ENCODE measurements at regions not wholly inside any gene's neighbourhood (a gene's known extent, or its start where the extent isn't known, plus 50 kb on each side); places are given as distances from the start of the nearest gene placed in this dataset.

DNA sequence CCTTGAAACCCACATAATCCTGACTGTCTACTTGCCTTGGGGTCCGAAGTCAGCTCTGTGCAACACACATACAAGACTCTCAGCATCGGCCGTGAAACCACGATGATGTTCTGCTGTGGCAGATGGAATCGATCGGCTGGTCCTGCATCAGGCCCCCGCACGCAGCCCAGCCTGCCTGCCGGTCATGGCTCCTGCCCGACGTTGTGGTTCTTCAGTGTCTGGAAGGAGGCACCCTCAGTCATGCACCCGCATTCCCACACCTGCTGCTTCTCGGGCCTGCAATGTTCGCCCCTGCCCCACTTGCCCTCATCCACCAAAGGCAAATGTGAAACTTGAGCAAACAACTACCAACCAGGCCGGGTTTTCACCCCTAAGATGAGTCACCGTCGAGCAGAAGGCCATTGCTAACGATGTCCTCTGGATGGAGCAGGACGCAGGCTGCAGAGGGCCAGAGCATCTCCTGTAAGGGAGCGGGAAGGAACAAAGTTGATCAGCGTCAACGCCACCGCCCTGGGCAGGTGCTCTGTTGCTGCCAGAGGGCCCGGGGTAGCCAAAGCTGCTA, 128.9 kb upstream of the PDE10A start:
- TF ChIP-seq, protein P1, sequence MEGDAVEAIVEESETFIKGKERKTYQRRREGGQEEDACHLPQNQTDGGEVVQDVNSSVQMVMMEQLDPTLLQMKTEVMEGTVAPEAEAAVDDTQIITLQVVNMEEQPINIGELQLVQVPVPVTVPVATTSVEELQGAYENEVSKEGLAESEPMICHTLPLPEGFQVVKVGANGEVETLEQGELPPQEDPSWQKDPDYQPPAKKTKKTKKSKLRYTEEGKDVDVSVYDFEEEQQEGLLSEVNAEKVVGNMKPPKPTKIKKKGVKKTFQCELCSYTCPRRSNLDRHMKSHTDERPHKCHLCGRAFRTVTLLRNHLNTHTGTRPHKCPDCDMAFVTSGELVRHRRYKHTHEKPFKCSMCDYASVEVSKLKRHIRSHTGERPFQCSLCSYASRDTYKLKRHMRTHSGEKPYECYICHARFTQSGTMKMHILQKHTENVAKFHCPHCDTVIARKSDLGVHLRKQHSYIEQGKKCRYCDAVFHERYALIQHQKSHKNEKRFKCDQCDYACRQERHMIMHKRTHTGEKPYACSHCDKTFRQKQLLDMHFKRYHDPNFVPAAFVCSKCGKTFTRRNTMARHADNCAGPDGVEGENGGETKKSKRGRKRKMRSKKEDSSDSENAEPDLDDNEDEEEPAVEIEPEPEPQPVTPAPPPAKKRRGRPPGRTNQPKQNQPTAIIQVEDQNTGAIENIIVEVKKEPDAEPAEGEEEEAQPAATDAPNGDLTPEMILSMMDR (IDR thresholded peaks at IDR 0.05) = no peak
- no peak for TF ChIP-seq POLR2A (IDR thresholded peaks at IDR 0.05; ENCODE audit: low read depth)

Measured in esophagus muscularis mucosa (tissue), 3 donors.